ENCODE measurements at regions not wholly inside any gene's neighbourhood (a gene's known extent, or its start where the extent isn't known, plus 50 kb on each side); places are given as distances from the start of the nearest gene placed in this dataset.

DNA sequence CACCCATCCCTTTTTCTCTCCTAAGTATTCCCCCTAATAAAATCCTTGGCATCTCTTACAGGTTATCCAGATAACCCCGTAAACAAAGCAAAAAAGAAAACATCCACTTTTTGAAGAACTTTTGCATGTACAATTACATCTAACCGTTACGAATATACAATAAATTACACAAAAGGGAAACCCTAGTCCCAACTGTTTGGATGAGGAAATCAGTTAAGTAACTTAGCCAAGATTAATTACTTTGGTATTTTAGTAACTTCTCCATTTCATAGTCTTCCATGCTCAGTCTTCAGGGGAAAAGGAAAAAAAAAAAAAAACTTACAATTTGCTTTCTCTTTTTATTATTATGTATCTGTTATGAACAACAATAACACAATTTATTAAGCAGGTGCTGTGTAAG, 212.9 kb downstream of the ACTL7B start:
- no peak for DNase-seq

- DNase-seq, result no peak
Measured at GRCh38 chr9:108640230-108640629, 215.6 kb downstream of the ACTL7B start.

DNA sequence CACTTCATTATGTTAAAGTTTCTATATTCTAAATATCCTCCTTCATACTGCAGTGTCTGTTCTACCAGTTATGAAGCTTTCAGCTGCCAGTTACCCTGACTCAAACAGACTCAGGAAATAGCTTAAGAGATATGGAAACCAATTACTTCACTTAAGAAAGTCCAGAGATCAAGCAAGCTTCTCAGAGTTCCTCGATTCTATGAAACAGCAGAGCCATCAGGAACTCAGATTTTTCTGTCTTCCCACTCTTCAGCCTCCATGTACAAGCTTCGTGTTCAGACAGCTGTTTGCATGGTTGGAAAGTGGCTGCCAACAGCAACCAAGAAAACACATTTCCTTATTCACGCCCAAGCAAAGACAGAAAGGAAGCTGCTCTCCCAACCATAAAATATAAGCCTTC, 216.1 kb downstream of the ACTL7B start:
- DNase-seq, result no peak

GRCh38 chr9:108639091-108639490, 216.7 kb downstream of the ACTL7B start:
- no peak for DNase-seq

- DNase-seq, result no peak
Measured at GRCh38 chr9:108637340-108637739, 218.4 kb downstream of the ACTL7B start.

- DNase-seq, result no peak
Measured at GRCh38 chr9:108636013-108636412, 219.8 kb downstream of the ACTL7B start.

- DNase-seq, result no peak
Measured at GRCh38 chr9:108634672-108635462, 220.9 kb downstream of the ACTL7B start.

DNA sequence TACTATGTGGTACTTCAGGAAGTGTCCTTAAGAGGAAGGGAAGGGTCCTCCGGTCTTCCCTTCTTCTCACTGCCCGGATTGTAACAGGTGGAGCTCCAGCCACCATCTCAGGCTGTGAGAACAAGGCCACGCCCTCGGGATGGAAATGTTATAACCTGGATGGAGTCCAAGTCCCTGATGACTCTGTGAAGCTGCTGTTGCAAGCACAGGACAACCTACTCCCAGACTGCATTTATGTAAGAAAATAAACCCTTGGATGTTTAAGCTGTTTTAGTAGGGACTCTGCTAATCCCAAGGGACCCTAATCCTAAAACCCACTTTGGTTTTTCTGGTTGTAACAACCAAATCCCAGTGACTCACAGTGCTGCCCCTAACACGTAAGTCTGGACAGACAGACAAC, 221.6 kb downstream of the ACTL7B start:
- DNase-seq, result no peak

DNA sequence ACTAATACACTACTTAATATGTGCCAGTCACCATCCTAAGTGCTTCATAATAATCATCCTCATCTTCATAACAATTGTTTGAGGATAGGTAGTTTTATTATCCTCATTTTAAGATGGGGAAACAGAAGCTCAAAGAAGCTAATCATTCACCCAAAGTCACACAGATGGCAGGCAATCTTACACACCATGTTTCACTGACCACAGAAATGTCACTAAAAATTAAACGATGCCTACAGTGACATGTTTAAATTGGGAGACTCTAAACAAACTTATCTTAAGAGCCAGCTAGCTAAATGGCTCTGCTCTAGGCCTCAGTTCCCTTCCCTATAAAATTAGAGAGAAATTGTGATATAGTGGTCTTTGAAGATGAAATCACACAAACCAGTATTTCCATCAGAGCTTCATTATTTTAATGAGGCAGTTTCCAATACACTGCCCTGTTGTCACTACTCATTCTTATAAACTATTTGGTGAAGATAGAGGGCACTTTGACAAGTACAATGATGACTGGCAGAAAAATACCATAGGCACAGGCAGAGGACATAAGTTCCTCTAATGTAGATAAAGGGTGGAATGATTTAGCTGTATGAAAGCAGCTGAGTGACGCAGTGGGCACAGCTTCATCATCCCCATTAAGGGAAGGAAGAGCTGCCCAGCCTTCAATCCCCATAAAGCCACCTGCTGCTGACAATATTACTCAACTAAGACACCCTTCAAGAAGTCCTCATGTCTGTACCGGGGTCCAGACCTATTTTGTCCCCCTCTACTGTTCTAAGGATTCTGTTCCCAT, 224.1 kb downstream of the ACTL7B start:
- DNase-seq, result no peak

DNA sequence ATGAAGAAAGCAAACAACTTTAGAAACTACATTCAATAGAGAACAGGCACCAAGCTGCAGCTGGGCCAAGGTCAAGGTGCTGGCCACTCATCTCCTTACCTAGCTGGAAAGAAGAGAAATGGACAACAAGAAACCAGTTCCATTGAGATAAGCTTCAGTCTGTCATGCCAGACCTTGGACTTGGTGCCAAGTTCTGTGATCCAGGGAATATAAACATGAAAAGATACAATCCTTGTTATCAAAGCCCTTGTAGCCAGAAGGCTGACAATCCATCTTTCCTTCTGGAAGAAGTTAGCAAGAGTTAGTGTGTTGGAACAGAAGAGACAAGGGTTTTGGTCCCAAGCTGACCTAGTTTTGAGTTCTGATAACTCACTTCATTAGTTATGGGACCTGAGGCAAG, 227.5 kb downstream of the ACTL7B start:
- no peak for DNase-seq

DNA sequence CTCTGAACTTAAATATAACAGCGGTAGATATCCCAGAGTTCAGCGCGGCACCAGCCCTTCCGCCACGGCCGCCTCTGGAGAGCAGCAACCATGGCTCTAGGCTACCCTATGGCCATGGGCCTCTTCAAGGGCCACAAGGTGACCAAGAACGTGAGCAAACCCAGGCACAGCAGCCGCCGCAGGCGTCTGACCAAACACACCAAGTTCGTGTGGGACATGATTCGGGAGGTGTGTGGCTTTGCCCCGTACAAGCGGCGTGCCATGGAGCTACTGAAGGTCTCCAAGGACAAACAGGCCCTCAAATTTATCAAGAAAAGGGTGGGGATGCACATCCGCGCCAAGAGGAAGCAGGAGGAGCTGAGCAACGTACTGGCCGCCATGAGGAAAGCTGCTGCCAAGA, 229.0 kb downstream of the ACTL7B start:
- no peak for DNase-seq

DNA sequence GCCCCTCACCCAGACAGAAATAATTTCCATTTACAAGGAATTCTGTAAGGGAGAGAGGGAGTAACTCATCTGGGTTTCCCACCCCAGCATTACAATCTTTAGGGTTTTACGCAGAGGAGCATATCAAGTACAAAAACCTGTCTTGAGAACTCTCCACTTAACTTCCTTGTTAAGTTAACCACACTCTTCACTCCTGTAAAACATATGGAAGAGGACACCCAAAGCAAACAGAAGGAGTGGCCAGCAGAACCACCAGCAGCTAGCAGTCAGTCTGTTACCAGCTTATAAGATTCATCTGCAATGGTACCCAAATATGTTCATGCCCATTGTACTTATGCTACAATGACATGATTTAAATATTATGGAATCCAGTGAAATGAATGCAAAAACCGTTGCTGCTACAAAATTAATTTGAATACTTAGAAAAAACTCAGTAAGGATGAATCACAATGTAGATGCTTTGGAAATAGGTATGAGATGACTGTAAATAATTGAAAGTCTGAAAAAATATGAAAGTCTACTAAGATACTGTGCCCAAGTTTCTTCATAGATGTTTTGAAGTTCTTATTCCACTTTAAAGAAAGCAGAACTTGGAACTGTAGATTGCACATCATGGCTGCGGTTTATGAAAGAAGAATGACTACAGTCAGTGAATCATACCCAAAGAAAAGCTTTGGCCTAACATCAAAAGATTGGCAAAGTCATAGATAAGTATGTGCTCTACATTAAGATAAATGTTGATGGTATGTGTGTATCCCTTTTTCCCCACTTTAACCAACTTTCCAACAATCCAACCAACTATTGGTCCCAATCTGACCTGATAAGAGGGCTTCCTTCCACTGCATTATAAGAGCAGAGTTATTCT, 233.6 kb downstream of the ACTL7B start:
- DNase-seq, result no peak

DNA sequence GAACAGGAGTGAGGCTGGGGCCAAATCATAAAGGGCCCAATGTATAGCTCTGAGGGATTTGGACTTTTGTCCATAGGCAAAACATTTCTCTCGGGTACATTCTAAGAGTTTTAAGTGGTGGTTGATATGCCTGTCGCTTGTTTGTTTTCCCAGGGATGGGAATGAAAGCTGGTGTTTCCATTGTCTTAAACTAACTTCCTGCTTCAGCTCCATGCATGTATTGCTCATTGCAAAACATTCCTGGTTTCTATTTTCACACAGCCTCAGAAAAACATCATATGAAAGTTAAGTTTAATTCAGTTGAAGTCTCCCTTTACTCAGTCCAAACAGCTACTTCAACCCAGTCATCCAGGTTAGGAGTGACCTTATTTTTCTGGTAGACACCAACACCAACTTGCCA, 235.0 kb downstream of the ACTL7B start:
- DNase-seq, result no peak

DNA sequence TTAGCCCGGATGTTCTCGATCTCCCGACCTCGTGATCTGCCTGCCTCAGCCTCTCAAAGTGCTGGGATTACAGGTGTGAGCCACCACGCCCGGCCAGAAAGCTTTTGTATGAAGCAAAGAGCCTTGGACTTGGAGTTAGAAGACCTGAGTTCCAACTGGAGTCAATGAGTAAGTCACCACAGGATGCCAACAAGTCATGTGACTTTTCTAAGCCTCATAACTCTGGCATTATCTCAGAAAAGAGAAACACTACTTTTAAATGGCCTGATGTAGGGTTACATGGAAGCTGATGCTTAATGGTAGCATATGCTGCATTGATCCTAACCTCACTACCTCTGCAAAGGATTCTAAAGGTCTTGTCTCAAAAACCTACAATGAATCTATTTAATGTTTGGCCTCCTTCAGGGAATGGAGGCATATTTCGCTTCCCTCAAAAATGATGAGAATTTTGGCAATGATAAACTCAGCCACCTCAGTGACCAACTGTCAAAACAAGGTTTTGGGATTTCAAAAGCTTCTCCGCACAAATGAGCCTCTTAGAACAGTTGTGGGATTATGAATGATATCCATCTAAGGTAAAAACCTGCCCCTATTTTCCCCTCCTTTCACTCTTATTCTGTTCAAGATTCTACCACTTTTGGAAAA, 236.8 kb downstream of the ACTL7B start:
- no peak for DNase-seq

GRCh38 chr9:108617676-108618075, 238.1 kb downstream of the ACTL7B start:
- no peak for DNase-seq

DNA sequence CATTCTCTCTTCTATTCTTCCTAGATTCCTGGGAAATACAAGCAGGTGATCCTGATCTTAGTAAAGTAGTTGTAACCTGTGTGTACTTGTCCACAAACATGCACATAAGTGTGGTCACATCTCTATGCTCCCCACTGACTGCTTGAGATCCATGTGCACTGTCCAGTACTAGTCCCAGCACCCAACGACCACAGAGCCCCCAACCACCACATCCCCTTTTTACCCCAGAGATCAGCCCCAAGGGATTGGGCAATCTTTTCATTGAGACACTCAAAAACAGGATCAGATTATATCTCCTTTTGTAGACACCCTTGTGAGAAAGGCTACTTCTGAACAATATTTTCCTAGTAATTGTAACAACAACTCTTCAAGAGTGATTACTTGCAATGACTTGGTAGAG, 240.6 kb downstream of the ACTL7B start:
- no peak for DNase-seq

GRCh38 chr9:108612513-108612912, 243.3 kb downstream of the ACTL7B start:
- no peak for DNase-seq

- no peak for DNase-seq
Measured at GRCh38 chr9:108609897-108610253, 245.9 kb downstream of the ACTL7B start.

DNA sequence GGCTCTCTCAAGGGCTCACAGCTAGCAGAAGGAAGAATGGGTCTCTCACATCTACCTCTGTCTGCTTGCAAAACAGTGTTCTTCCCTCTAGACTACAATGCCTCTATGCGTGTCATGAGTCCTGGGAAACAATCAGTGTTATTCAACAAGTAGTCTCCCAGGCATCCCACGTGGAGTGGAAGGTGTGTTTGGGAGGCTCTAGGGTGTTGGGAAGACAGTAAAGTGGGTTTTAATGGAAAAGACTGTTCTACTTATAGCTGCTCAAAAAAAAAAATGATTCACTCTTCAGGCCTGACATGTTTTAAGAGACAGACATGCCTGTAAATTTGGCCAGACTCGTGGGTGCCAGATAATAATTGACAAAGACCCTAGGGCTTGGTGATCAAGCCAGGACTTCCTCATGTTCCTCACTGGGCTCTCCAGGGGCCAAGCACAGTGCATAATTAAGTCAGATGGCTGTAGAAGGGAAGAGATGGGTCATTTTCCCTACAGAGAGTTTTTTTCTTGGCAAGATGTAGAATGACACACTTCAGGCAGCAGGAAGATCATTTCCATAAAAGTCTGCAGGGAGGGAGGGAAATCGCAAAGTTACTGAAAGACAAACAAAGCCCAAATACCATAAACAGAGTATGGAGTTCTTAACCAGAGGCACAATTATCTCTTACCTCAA, 246.4 kb downstream of the ACTL7B start:
- no peak for DNase-seq

- no peak for DNase-seq
Measured at GRCh38 chr9:108607607-108608006, 248.2 kb downstream of the ACTL7B start.

- DNase-seq, result no peak
Measured at GRCh38 chr9:108606401-108606800, 249.4 kb downstream of the ACTL7B start.

DNA sequence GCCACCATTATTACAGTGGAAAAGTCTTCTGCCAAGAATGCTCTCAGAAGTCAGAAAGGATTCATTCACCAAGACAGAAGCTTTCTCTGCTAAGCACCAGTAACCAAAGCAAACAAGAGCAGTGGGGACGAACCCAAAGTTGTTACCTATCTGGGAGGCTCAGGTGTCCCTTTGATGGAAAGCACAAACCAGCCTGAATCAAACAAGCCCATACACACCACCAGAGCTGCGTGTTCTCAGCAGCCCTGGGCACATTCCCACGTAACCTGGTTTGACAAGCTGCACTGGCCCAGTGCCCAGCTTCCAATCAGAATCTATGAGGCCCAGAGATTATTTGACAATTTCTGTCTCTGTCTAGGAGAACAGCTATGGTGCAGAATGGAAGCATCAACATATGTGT, 252.6 kb downstream of the ACTL7B start:
- DNase-seq, result no peak

Data from retina (tissue), 1 donor.